ENCODE measurements at regions not wholly inside any gene's neighbourhood (a gene's known extent, or its start where the extent isn't known, plus 50 kb on each side); places are given as distances from the start of the nearest gene placed in this dataset.

DNA sequence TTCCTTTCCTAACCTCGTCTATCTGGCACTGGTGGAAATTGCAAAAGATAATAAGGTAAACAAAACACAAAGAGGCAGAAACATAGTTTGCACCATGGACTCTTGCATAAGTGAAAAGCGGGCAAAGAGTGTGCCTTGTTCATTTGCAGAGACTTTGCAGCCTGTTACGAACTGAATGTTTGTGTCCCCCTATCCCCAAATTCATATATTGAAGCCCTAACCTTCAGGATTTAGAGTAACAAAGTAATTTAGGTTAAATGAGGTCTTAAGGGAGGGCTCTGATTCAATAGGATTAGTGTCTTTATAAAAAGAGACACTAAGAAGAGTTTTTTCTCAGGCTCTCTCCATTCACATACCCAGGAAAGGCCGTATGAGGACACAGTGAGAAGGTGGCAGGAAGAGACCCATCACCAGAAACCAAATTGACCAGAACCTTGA, 52.1 kb upstream of the FAM169A start:
- CTCF ChIA-PET: interaction anchor here (0.7 to 2.3 kb wide), 2 partner anchors 243 to 705 kb away, joined by 3 to 7 read pairs; no protein-coding TSS in a partner anchor

More for the DNA sequence above, 52.1 kb upstream of the FAM169A start:
- Histone ChIP-seq H3K4me2 (ENCODE audit: control insufficient read depth, insufficient read depth) (no peak overlapping the region), H3K4me3 (no peak overlapping the region), H2AFZ (ENCODE audit: control insufficient read depth, low read depth, low read length) (no peak overlapping the region), H3K9me3 (replicated peaks; ENCODE audit: control insufficient read depth, insufficient read depth, low read length) (no peaks in the 10 kb centered on the region), H4K20me1 (ENCODE audit: control insufficient read depth, insufficient read depth) (no peaks in the 10 kb centered on the region), H3K4me1 (ENCODE audit: control insufficient read depth, insufficient read depth, low read length) (no peaks in the 10 kb centered on the region), H3K27ac (ENCODE audit: control insufficient read depth, insufficient read depth) (no peak overlapping the region), H3K9ac (ENCODE audit: control insufficient read depth, insufficient read depth, low read length) (no peak overlapping the region), H3K36me3 (ENCODE audit: control insufficient read depth in 2 of 2, insufficient read depth in 2 of 2, low read length in 1 of 2) (no peaks in the 10 kb centered on the region), H3K27me3 (replicated peaks in 1 of 2; ENCODE audit: control insufficient read depth in 2 of 2, insufficient read depth in 2 of 2, low read length in 1 of 2) (no peaks in the 10 kb centered on the region; a peak in 1 of 4 replicates), H3K79me2 (ENCODE audit: control insufficient read depth, insufficient read depth, low read length) (no peaks in the 10 kb centered on the region)
- ChIA-PET RAD21 (ENCODE audit: unreplicated experiment) (no interaction called here), POLR2A (no interaction called here), SMC1A (ENCODE audit: uncharacterized antibody, unreplicated experiment) (interaction anchor here (1.2 kb wide), 1 partner anchor 232 kb away, joined by 3 read pairs; no protein-coding TSS in a partner anchor)
- DNase-seq (ENCODE audit: low read depth, low spot score): no peak
- ATAC-seq: no peak
- no peak for FAIRE-seq
- TF ChIP-seq ETV6 (conservative IDR thresholded peaks at IDR 0.05 in 1 of 2, IDR thresholded peaks at IDR 0.05 in 1 of 2; ENCODE audit: borderline replicate concordance in 1 of 2, low read depth in 1 of 2) (no peak), YBX1 (IDR thresholded peaks at IDR 0.05) (no peak), SMAD5 (IDR thresholded peaks at IDR 0.05; ENCODE audit: low read depth) (no peak)
- TF ChIP-seq, protein P1, sequence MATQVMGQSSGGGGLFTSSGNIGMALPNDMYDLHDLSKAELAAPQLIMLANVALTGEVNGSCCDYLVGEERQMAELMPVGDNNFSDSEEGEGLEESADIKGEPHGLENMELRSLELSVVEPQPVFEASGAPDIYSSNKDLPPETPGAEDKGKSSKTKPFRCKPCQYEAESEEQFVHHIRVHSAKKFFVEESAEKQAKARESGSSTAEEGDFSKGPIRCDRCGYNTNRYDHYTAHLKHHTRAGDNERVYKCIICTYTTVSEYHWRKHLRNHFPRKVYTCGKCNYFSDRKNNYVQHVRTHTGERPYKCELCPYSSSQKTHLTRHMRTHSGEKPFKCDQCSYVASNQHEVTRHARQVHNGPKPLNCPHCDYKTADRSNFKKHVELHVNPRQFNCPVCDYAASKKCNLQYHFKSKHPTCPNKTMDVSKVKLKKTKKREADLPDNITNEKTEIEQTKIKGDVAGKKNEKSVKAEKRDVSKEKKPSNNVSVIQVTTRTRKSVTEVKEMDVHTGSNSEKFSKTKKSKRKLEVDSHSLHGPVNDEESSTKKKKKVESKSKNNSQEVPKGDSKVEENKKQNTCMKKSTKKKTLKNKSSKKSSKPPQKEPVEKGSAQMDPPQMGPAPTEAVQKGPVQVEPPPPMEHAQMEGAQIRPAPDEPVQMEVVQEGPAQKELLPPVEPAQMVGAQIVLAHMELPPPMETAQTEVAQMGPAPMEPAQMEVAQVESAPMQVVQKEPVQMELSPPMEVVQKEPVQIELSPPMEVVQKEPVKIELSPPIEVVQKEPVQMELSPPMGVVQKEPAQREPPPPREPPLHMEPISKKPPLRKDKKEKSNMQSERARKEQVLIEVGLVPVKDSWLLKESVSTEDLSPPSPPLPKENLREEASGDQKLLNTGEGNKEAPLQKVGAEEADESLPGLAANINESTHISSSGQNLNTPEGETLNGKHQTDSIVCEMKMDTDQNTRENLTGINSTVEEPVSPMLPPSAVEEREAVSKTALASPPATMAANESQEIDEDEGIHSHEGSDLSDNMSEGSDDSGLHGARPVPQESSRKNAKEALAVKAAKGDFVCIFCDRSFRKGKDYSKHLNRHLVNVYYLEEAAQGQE (IDR thresholded peaks at IDR 0.05; ENCODE audit: low read depth, low read length): no peak
- TF ChIP-seq, protein P2, sequence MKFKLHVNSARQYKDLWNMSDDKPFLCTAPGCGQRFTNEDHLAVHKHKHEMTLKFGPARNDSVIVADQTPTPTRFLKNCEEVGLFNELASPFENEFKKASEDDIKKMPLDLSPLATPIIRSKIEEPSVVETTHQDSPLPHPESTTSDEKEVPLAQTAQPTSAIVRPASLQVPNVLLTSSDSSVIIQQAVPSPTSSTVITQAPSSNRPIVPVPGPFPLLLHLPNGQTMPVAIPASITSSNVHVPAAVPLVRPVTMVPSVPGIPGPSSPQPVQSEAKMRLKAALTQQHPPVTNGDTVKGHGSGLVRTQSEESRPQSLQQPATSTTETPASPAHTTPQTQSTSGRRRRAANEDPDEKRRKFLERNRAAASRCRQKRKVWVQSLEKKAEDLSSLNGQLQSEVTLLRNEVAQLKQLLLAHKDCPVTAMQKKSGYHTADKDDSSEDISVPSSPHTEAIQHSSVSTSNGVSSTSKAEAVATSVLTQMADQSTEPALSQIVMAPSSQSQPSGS (IDR thresholded peaks at IDR 0.05; ENCODE audit: low read length): no peak
- TF ChIP-seq, protein P3, sequence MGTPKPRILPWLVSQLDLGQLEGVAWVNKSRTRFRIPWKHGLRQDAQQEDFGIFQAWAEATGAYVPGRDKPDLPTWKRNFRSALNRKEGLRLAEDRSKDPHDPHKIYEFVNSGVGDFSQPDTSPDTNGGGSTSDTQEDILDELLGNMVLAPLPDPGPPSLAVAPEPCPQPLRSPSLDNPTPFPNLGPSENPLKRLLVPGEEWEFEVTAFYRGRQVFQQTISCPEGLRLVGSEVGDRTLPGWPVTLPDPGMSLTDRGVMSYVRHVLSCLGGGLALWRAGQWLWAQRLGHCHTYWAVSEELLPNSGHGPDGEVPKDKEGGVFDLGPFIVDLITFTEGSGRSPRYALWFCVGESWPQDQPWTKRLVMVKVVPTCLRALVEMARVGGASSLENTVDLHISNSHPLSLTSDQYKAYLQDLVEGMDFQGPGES (IDR thresholded peaks at IDR 0.05): no peak
- in situ Hi-C loops (cut with MboI) (loop anchor here (5.0 kb wide), 1 partner anchor 236 kb away; no protein-coding TSS in a partner anchor), intact Hi-C loops (cut with micrococcal nuclease; ENCODE audit: unreplicated experiment) (loop anchor here (1.0 to 5.0 kb wide), 2 partner anchors 151 to 245 kb away; partner anchors contain the start of genes GFM2 and NSA2)
- BruUV-seq (replicated peaks): no TSS peak
- WGBS (ENCODE audit: insufficient coverage, insufficient replicate concordance, low lambda C conversion rate, missing lambda C conversion rate): 37% methylated on average over 4 of the region's 4 CpGs
